OCI-LY3 (cell line): ENCODE measurements at regions not wholly inside any gene's neighbourhood (a gene's known extent, or its start where the extent isn't known, plus 50 kb on each side); places are given as distances from the start of the nearest gene placed in this dataset.
"Not testable (repeated sequence)": the region's sequence is repeated elsewhere in the genome, so short reads cannot be mapped to it uniquely, and the experiment has no call there.

Experiments
- H2AFZ ChIP-seq: fragments of 200-600, 300-600 bp; shearing (Covaris generic); 2 replicates; pipeline ENCODE4 v1.6.0; 2014; ENCODE audit warnings: antibody characterized with exemption, low read depth, low read length
- H3K27ac ChIP-seq: fragments of 200-600, 300-600 bp; sonication (generic); 2 replicates; pipeline ENCODE4 v1.5.1; 2014; ENCODE audit warnings: mild to moderate bottlenecking, low read length, moderate library complexity, mixed read lengths
- H3K27me3 ChIP-seq: fragments of 200-600, 300-600 bp; sonication (generic); 2 replicates; pipeline ENCODE4 v1.6.1; 2014; ENCODE audit warnings: low read depth, low read length, mixed read lengths
- H3K36me3 ChIP-seq: fragments of 200-600, 300-600 bp; sonication (generic); replicated peaks from 2 replicates; pipeline ENCODE3; 2014; ENCODE audit warnings: low read depth, low read length, mixed read lengths
- H3K4me1 ChIP-seq: fragments of 300-600, 200-600 bp; sonication (generic); 2 replicates; pipeline ENCODE4 v1.6.1; 2014; ENCODE audit warnings: low read length, mixed read lengths
- H3K4me2 ChIP-seq: fragments of 200-600, 300-600 bp; sonication (generic); 2 replicates; pipeline ENCODE4 v1.6.1; 2014; ENCODE audit warnings: low read length, mixed read lengths
- H3K4me3 ChIP-seq: fragments of 300-600, 200-600 bp; sonication (generic); 2 replicates; pipeline ENCODE4 v1.5.1; 2014; ENCODE audit warnings: antibody characterized with exemption, mild to moderate bottlenecking, low read length, moderate library complexity
- H3K79me2 ChIP-seq: fragments of 300-600, 200-600 bp; shearing (Covaris generic); 2 replicates; pipeline ENCODE4 v1.6.1; 2014; ENCODE audit warnings: mild to moderate bottlenecking, low read length, mixed read lengths
- H3K9ac ChIP-seq: fragments of 300-600, 200-600 bp; shearing (Covaris generic); 2 replicates; pipeline ENCODE4 v1.6.0; 2014; ENCODE audit warnings: mild to moderate bottlenecking, low read length, moderate library complexity
- H3K9me3 ChIP-seq: fragments of 200-600, 300-600 bp; shearing (Covaris generic); 2 replicates; pipeline ENCODE4 v1.6.1; 2014; ENCODE audit warnings: low read length, mixed read lengths; ENCODE audit not compliant: insufficient read depth
- H4K20me1 ChIP-seq: fragments of 200-600, 300-600 bp; sonication (generic); 2 replicates; pipeline ENCODE4 v1.6.1; 2016; ENCODE audit warnings: low read length, mixed read lengths; ENCODE audit not compliant: insufficient read depth
- CTCF ChIP-seq: fragments of 200-600, 300-600 bp; sonication (generic); IDR thresholded peaks from 2 replicates; pipeline ENCODE4 v1.5.1; 2014; ENCODE audit warnings: antibody characterized with exemption, low read length, low read depth
- EZH2phosphoT487 ChIP-seq: fragments of 200-600 bp; shearing (Covaris generic); IDR thresholded peaks from 2 replicates; pipeline ENCODE4 v1.6.1; 2018; ENCODE audit warnings: antibody characterized with exemption, mixed run types, low read depth

- no peaks in the 10 kb centered on the region for H3K4me1 ChIP-seq
- H3K9me3 ChIP-seq, result no peaks in the 10 kb centered on the region
- H2AFZ ChIP-seq, result no peak overlapping the region
- TF ChIP-seq CTCF (no peak), EZH2phosphoT487 (no peak)
- H3K4me2 ChIP-seq, result no peak overlapping the region
- H4K20me1 ChIP-seq, result no peaks in the 10 kb centered on the region
- H3K4me3 ChIP-seq, result no peak overlapping the region
- no peaks in the 10 kb centered on the region for H3K27me3 ChIP-seq
- H3K9ac ChIP-seq, result no peak overlapping the region
- H3K79me2 ChIP-seq, result no peaks in the 10 kb centered on the region
- H3K27ac ChIP-seq, result no peak overlapping the region
- H3K36me3 ChIP-seq, result no peaks in the 10 kb centered on the region
These were observed 469.9 kb downstream of the PRR16 start for GRCh38 chr5:120934031-120934430.

GRCh38 chr5:120936652-120937051, 472.6 kb downstream of the PRR16 start:
- Histone ChIP-seq H3K27ac (no peak overlapping the region), H4K20me1 (no peaks in the 10 kb centered on the region), H3K4me2 (no peak overlapping the region), H3K79me2 (no peaks in the 10 kb centered on the region), H3K9me3 (no peaks in the 10 kb centered on the region), H3K9ac (no peak overlapping the region), H3K27me3 (no peaks in the 10 kb centered on the region), H3K4me3 (no peak overlapping the region), H3K4me1 (no peaks in the 10 kb centered on the region), H2AFZ (no peak overlapping the region), H3K36me3 (no peaks in the 10 kb centered on the region)
- no peak for TF ChIP-seq CTCF
- TF ChIP-seq EZH2phosphoT487, result no peak

- Histone ChIP-seq H3K27ac (no peak overlapping the region), H2AFZ (no peak overlapping the region)
- TF ChIP-seq CTCF (no peak), EZH2phosphoT487 (no peak)
These were observed 474.5 kb downstream of the PRR16 start for GRCh38 chr5:120938604-120939003.

GRCh38 chr5:120942596-120943350, 478.7 kb downstream of the PRR16 start:
- Histone ChIP-seq H3K9ac (no peak overlapping the region), H2AFZ (no peak overlapping the region)

More at GRCh38 chr5:120938604-120939003, 474.5 kb downstream of the PRR16 start:
- H3K4me1 ChIP-seq, result no peaks in the 10 kb centered on the region
- H3K27me3 ChIP-seq, result no peaks in the 10 kb centered on the region
- H4K20me1 ChIP-seq, result no peaks in the 10 kb centered on the region
- no peak overlapping the region for H3K9ac ChIP-seq
- H3K36me3 ChIP-seq, result no peaks in the 10 kb centered on the region
- H3K9me3 ChIP-seq, result no peaks in the 10 kb centered on the region
- H3K4me3 ChIP-seq, result no peak overlapping the region
- no peaks in the 10 kb centered on the region for H3K79me2 ChIP-seq
- H3K4me2 ChIP-seq, result no peak overlapping the region

GRCh38 chr5:120949596-120949995, 485.5 kb downstream of the PRR16 start:
- not testable (repeated sequence) for H4K20me1 ChIP-seq, H3K27me3 ChIP-seq, H3K36me3 ChIP-seq, H3K9me3 ChIP-seq, H3K4me1 ChIP-seq, H3K9ac ChIP-seq, H3K79me2 ChIP-seq, H3K4me3 ChIP-seq, H2AFZ ChIP-seq, H3K4me2 ChIP-seq, H3K27ac ChIP-seq

More at GRCh38 chr5:120942596-120943350, 478.7 kb downstream of the PRR16 start:
- no peak for TF ChIP-seq EZH2phosphoT487
- no peaks in the 10 kb centered on the region for H3K9me3 ChIP-seq
- no peaks in the 10 kb centered on the region for H3K79me2 ChIP-seq
- no peaks in the 10 kb centered on the region for H3K36me3 ChIP-seq
- no peak overlapping the region for H3K4me3 ChIP-seq
- no peak overlapping the region for H3K27ac ChIP-seq
- H3K27me3 ChIP-seq, result no peaks in the 10 kb centered on the region
- H3K4me2 ChIP-seq, result no peak overlapping the region
- no peaks in the 10 kb centered on the region for H3K4me1 ChIP-seq
- H4K20me1 ChIP-seq, result no peaks in the 10 kb centered on the region

GRCh38 chr5:120953445-120953844, 489.3 kb downstream of the PRR16 start:
- not testable (repeated sequence) for H3K4me1 ChIP-seq, H3K4me2 ChIP-seq, H3K79me2 ChIP-seq, H3K4me3 ChIP-seq, H3K27me3 ChIP-seq, H3K27ac ChIP-seq, H3K36me3 ChIP-seq, H4K20me1 ChIP-seq, H3K9me3 ChIP-seq, H3K9ac ChIP-seq, H2AFZ ChIP-seq
